GM21423 (cell line): ENCODE measurements at regions not wholly inside any gene's neighbourhood (a gene's known extent, or its start where the extent isn't known, plus 50 kb on each side); places are given as distances from the start of the nearest gene placed in this dataset.
"Not testable (repeated sequence)": the region's sequence is repeated elsewhere in the genome, so short reads cannot be mapped to it uniquely, and the experiment has no call there.

Experiments
- ATAC-seq: cut with Tn5 transposase; IDR thresholded peaks from one replicate; pipeline ENCODE4 v1.9.1; 2021; ENCODE audit warnings: mild to moderate bottlenecking, moderate library complexity; ENCODE audit not compliant: unreplicated experiment

GRCh38 chr12:33588725-33589405 is 149.2 kb upstream of the SYT10 start:
- no peak for ATAC-seq

DNA sequence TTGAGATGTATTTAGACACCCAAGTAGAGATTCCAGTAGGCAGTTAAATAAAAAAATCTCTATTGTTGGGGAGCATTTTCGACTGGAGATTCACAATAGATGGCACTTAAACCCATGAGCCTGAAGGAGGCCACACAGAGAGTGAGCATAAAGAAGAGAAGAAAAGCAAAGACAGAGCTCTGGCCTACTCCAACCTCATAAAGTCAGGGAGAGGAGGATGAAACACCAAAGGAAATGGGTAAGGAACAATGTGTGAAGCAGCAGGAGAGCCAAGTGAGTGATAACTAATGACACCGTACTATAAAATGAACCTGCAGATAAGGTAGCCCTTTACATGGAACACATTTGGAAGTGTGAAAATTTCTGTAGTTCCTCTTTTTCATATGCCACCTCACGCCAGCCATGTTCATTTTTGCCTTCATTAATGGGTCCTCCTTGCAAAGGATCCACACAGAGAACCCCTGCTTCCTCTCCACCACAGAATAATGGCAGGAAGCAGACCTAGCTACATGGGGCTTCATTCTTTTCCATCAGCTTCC is 150.0 kb upstream of the SYT10 start:
- ATAC-seq = no peak

DNA sequence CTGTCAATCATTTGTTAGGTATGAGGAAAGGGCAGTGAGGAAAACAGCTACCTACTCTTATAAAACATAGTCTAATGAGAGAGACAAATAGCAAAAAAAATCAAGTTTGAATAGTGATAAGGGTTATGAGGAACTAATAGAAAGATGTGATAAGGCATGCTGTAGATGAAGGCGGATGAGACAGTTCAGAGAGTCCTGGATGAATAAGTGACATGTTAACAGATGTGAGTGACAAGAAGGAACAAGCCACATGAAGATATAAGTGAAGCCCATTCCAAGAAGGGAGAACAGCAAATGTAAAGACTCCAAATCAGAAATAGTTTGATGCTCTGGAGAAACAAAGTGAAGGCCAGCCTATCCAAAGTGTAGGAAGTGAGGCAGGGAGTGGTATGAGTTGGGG is 154.1 kb upstream of the SYT10 start:
- no peak for ATAC-seq

DNA sequence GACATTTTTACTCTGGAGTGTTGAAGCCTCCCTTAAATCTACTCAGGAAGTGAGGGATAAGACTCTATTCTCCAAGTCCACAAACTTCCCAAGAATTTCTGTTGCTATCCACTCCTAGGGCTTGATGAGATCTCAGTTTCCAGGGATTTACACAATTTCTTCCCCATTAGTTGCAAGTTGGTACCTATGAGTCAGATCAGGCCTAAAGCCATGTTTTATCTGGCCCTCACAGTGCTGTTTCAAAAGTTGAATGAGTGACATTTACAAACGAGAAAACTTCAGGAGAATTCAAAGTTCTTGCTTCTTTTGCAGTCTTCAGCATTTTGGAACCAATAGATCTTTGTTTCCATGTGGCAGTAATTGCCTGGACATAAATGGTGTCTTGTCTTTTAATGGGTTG is 156.4 kb upstream of the SYT10 start:
- no peak for ATAC-seq

GRCh38 chr12:33596814-33597213 is 157.2 kb upstream of the SYT10 start:
- no peak for ATAC-seq

DNA sequence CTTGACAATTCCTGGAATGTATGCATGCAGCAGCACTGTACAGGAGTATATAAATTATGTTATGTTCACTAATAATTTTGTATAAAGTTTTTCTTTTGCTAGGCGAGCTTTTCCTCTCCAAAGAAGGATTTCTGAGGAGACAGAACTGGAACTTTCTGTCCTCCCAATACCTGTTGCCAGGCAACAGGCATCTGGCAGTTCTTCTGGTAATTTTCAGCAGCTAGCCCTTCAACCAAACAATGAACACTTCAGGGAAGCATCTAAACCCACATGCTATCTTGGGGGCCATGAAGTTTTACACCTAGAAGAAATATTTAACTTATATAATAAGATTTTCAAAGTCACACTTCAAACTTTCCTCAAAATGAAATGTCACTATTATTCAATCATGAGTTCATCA is 162.9 kb upstream of the SYT10 start:
- no peak for ATAC-seq

GRCh38 chr12:33605757-33606156 is 166.1 kb upstream of the SYT10 start:
- no peak for ATAC-seq

DNA sequence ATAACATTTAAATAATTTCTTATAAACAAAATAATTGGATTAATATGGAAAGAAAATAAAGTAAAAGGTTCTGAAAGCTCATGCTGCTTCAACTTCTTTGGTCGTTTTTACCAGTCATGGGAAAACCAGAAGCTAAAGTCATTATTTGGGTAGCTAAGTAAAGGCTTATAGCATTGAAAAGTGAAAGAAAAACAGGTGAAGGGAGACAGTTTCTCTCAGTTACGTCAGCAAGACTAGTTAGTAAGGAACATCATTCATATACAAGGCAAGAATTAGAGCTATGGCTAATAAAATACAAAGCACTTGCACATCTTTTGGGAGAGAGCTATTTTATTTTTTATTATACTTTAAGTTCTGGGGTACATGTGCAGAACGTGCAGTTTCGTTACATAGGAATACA is 170.3 kb upstream of the SYT10 start:
- no peak for ATAC-seq

DNA sequence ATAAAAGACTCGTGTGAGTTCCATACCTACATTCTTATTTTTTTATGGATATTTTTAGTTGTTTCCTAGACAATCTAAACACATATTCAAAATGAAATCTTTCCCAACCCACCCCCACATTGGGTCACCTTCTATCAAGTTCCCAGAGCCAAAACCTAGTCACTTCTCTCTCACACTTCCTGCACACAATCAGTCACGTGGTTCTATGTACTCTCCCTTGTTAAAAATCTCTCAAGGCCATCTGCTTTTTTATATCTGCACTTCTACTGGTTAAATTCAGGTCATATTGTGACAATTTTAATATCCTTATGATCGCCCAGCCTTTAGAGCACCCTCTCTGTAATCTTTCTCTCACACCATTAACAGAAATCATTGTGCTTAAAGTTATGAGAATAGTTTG is 175.0 kb upstream of the SYT10 start:
- ATAC-seq = no peak

- no peak for ATAC-seq
Observed at GRCh38 chr12:33617218-33617617, 177.6 kb upstream of the SYT10 start.

GRCh38 chr12:33628087-33628486 is 188.5 kb upstream of the SYT10 start:
- ATAC-seq = no peak

GRCh38 chr12:33634544-33634943 is 194.9 kb upstream of the SYT10 start:
- ATAC-seq = no peak

DNA sequence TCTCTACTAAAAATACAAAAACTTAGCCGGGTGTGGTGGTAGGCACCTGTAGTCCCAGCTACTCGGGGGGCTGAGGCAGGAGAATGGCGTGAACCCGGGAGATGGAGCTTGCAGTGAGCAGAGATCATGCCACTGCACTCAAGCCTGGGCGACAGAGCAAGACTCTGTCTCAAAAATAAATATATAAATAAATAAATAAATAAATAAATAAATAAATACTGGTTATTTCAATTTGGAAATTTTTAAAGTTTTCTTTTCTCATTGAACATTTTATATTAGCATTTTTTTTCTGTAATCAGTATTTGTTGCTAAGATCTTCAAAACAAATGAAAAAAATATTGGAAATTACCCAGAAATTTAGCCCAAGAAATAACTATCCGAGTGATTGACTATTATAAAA is 197.3 kb upstream of the SYT10 start:
- ATAC-seq = not testable (repeated sequence)

GRCh38 chr12:33639975-33640374 is 200.4 kb upstream of the SYT10 start:
- ATAC-seq = no peak

DNA sequence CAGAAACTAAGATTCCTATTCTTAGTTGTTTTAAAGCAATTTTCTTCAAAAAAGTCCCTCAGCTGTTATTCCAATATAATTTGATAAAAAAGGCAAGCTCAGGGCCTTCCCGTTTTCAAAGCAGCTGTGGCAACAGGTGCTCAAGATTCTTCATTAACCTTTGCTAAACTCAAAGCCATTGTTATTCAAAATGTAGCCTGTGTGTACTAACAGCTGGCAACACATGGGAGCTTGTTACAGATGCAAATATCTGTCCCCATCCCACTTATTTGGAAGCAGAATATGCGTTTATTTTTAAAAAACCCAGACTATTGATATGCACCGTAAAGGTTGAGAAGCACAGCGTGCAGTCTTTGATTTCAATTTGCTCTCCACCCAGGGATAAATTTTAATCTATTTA is 210.4 kb upstream of the SYT10 start:
- ATAC-seq = no peak

DNA sequence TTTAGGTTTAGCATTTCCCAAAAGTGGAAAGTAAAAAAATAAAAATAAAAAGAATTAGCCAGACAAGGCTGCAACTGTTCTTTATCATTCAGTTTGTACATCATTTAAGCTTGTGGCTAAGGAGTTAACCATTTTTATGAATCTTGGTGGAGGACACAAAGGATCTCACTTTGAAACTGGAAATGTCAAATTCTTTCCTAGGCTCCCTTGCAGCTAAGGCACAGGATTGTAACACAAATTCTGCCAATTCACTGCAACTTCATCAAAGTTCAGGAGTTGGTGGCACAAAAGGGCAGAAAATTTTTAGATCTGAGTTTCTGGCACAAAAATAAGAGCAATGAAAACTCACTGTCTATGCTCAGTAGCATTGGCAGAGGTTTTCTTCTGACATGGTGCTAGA is 211.2 kb upstream of the SYT10 start:
- no peak for ATAC-seq

GRCh38 chr12:33653362-33653761 is 213.7 kb upstream of the SYT10 start:
- no peak for ATAC-seq

GRCh38 chr12:33654313-33654712 is 214.7 kb upstream of the SYT10 start:
- ATAC-seq = no peak

DNA sequence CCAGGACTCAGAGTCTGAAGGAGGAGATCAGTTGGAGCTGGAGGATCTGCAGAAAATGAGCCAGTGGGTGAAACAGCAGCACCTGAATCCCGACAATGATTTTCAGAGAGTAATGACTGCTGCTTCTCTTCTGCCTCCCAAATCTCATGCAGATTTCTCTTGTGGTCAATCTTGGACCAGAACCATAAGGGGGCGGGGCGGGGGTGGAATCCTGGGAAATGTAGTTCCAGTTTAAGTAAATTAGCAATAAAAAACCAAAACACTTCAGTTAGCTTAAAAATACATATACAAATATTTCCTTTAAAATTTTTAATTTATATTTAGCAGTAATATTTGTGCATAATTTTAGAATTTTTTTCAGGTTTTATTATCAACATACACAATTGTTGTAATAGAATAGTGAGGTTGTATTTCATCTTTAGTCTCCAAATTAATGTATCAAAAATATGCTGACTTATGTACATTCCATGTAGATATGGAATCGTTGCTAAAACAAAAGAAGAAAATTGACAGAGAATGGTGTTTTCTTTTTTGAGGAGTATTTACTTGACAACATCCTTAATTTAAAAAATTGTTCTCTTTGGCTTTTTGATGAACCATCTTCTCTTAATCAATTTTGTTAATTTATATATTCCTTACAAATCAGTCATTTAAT is 223.5 kb upstream of the SYT10 start:
- no peak for ATAC-seq

DNA sequence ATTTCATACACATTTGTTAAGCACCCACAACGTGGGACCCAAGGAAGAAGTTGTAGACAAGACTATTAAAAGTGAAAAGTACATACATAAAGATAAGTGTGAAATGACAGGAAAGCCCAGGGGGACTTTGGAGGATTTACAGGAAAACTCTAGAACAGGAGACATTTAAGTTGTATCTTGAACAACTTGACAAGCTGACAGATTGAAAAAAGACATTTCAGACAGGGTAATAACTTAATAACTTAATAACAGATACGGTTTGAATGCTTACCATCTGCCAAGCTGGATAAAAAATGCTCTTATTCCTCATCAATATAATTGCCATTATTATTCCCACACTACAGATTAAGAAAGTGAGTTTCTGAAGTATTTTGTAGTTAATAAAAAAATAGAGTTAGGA is 229.7 kb upstream of the SYT10 start:
- no peak for ATAC-seq

DNA sequence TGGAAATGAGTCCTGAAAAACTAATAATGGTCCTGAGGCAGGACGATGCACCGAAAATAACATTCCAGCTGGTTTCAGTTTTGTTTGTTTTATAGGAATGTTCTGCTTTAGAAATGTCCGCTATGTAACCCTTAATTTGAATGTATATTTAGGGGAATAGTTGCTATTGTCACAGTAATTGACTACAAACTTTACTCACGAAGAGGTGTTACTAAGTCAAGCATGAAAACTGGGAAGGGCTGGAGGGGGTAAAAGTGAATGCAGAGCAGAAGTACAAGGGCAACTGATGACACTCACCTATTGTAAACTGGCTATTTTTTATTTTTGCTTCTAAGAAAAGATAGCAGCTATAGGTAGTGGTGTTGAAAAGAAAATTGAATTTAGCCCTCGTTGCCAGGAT is 230.7 kb upstream of the SYT10 start:
- ATAC-seq = no peak

- no peak for ATAC-seq
Observed at GRCh38 chr12:33671676-33672075, 232.1 kb upstream of the SYT10 start.
